ENCODE measurements at regions not wholly inside any gene's neighbourhood (a gene's known extent, or its start where the extent isn't known, plus 50 kb on each side); places are given as distances from the start of the nearest gene placed in this dataset.

DNA sequence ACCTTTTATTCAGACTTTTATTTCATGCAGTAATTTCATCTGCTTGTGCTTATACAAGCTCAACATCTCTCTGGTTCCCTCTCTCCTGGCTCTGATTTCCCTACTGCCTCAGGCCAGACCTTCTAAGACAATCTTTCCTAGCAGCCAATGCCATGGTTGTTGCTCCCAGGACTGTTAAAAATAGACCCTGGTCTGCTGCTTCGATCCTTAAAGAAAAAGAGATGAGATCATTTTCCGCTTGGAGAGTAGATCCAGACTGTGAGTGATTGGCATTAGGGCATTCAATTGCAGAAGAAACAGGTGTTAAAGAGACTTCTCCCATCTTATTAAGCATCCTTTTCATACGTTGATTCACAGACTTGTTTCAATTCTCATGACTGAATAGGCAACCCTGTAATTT lies 68.4 kb upstream of the ITGB1 start:
- Histone ChIP-seq H3K4me3 (ENCODE audit: low read depth in 1 of 2, low read length in 1 of 2) (no peak overlapping the region), H3K9me3 (no peaks in the 10 kb centered on the region), H3K4me1 (ENCODE audit: control insufficient read depth in 1 of 2, insufficient read depth in 1 of 2, low read depth in 1 of 2, low read length in 1 of 2) (no peaks in the 10 kb centered on the region), H3K27ac (no peak overlapping the region), H3K27me3 (no peaks in the 10 kb centered on the region), H3K36me3 (no peaks in the 10 kb centered on the region)
- TF ChIP-seq, protein P1, sequence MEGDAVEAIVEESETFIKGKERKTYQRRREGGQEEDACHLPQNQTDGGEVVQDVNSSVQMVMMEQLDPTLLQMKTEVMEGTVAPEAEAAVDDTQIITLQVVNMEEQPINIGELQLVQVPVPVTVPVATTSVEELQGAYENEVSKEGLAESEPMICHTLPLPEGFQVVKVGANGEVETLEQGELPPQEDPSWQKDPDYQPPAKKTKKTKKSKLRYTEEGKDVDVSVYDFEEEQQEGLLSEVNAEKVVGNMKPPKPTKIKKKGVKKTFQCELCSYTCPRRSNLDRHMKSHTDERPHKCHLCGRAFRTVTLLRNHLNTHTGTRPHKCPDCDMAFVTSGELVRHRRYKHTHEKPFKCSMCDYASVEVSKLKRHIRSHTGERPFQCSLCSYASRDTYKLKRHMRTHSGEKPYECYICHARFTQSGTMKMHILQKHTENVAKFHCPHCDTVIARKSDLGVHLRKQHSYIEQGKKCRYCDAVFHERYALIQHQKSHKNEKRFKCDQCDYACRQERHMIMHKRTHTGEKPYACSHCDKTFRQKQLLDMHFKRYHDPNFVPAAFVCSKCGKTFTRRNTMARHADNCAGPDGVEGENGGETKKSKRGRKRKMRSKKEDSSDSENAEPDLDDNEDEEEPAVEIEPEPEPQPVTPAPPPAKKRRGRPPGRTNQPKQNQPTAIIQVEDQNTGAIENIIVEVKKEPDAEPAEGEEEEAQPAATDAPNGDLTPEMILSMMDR (IDR thresholded peaks at IDR 0.05), result no peak

DNA sequence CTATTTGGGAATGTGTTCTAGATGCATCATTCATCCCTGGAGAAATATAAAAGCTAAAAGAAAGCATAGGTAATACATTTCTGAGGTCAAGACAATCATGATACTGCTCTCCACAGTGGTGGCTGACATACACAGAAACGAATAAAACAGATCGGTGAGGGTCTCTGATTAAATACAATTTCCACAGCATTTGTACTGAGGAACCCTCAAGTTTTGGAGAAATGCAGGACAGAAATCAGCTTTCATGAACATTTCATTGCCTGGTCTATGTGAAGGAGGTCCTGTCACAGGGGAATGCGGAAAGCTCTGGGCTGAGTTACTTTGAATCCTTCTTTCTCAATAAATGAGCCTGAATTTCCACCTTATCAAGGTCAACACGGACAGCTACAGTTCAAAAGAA lies 67.9 kb upstream of the ITGB1 start:
- Histone ChIP-seq H3K4me1 (ENCODE audit: control insufficient read depth in 1 of 2, insufficient read depth in 1 of 2, low read depth in 1 of 2, low read length in 1 of 2) (no peaks in the 10 kb centered on the region), H3K27ac (no peak overlapping the region), H3K36me3 (no peaks in the 10 kb centered on the region), H3K27me3 (no peaks in the 10 kb centered on the region), H3K4me3 (ENCODE audit: low read depth in 1 of 2, low read length in 1 of 2) (no peak overlapping the region), H3K9me3 (no peaks in the 10 kb centered on the region)
- TF ChIP-seq, protein P1 (IDR thresholded peaks at IDR 0.05), result no peak

DNA sequence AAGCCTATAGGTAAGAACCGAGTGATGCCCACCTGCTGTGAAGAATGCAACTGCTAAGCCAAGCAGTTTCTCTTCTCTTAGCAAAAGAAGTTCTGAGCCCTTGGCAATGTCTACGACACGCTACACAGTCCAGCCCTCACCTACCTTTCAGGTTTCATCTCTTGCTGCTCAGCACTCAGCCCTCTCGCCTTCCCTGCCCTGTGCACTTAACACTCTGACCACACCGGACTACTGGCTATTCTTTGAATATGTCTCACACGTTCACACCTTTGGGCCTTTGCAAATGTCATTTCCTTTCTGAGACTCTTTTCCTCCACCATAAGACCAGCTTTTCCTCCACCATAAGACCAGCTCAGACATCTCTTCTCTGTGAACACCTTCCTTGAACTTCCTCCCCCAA lies 67.0 kb upstream of the ITGB1 start:
- Histone ChIP-seq H3K4me1 (ENCODE audit: control insufficient read depth in 1 of 2, insufficient read depth in 1 of 2, low read depth in 1 of 2, low read length in 1 of 2) (no peaks in the 10 kb centered on the region), H3K4me3 (ENCODE audit: low read depth in 1 of 2, low read length in 1 of 2) (no peak overlapping the region), H3K9me3 (no peaks in the 10 kb centered on the region), H3K27ac (no peak overlapping the region), H3K27me3 (no peaks in the 10 kb centered on the region), H3K36me3 (no peaks in the 10 kb centered on the region)
- TF ChIP-seq, protein P1 (IDR thresholded peaks at IDR 0.05), result no peak

DNA sequence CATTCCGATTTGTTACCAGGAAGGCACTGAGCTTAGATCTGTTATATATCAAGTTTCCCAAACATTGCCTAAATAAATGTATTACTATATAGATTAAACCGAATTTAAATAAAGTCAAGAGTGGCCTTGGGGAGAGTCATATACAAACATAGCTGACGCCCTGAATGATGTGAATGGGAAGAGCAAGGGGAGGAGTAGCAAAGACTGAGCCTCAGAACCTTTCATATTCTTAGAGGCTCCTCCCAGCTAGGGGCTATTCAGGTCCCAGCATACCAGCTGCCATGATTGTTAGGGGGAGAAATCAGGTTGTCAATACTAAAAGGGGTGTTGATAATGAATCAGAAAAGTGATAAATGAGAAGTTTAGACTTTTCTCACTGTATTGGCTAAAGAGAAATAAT lies 64.7 kb upstream of the ITGB1 start:
- Histone ChIP-seq H3K9me3 (no peaks in the 10 kb centered on the region), H3K27ac (no peak overlapping the region), H3K4me1 (ENCODE audit: control insufficient read depth in 1 of 2, insufficient read depth in 1 of 2, low read depth in 1 of 2, low read length in 1 of 2) (no peaks in the 10 kb centered on the region), H3K36me3 (no peaks in the 10 kb centered on the region), H3K27me3 (no peaks in the 10 kb centered on the region), H3K4me3 (ENCODE audit: low read depth in 1 of 2, low read length in 1 of 2) (no peak overlapping the region)
- TF ChIP-seq, protein P1 (IDR thresholded peaks at IDR 0.05), result no peak

DNA sequence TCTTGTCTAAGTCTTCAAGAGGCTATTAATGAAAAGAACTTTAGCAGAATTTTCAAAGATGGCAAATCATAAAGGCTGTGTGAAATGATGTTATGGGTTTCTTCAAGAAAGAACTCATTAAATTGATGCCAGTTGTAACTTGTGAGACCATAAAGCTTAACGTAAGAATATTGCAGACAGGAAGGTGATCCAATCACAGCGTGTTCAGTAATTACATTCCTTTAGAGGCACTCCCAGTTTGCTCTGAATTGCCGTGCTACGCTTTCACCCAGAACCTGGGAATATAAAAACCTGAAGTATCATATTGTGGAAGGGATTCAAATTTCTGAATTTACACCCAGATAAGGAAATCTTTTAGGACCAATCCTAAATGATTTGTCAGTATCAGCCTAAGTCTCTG lies 64.1 kb upstream of the ITGB1 start:
- Histone ChIP-seq H3K4me3 (ENCODE audit: low read depth in 1 of 2, low read length in 1 of 2) (no peak overlapping the region), H3K4me1 (ENCODE audit: control insufficient read depth in 1 of 2, insufficient read depth in 1 of 2, low read depth in 1 of 2, low read length in 1 of 2) (no peaks in the 10 kb centered on the region), H3K36me3 (no peaks in the 10 kb centered on the region), H3K9me3 (no peaks in the 10 kb centered on the region), H3K27me3 (no peaks in the 10 kb centered on the region), H3K27ac (no peak overlapping the region)
- TF ChIP-seq, protein P1 (IDR thresholded peaks at IDR 0.05), result no peak

DNA sequence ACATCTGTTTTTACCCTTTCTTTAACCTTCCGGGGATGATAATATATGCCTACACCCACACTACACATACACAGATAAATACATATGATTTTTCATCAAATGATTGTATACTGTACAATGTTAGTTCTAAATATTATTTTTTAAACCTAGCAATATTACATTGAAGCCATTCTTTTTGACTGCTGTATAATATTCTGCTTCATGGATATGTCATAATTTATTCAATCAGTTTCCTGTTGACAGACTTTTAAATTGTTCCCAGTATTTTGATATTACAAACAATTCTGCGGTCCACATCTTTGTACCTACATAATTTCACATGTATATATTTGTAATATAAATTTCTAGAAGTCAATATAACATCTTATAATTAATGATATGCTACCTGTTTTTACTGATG lies 59.0 kb upstream of the ITGB1 start:
- H3K27me3 ChIP-seq, result no peaks in the 10 kb centered on the region
- no peaks in the 10 kb centered on the region for H3K4me1 ChIP-seq (ENCODE audit: control insufficient read depth in 1 of 2, insufficient read depth in 1 of 2, low read depth in 1 of 2, low read length in 1 of 2)
- TF ChIP-seq, protein P1 (IDR thresholded peaks at IDR 0.05), result no peak
- no peak overlapping the region for H3K4me3 ChIP-seq (ENCODE audit: low read depth in 1 of 2, low read length in 1 of 2)
- H3K27ac ChIP-seq, result no peak overlapping the region
- no peaks in the 10 kb centered on the region for H3K36me3 ChIP-seq
- no peaks in the 10 kb centered on the region for H3K9me3 ChIP-seq
